ENCODE measurements at regions not wholly inside any gene's neighbourhood (a gene's known extent, or its start where the extent isn't known, plus 50 kb on each side); places are given as distances from the start of the nearest gene placed in this dataset.

GRCh38 chr13:80665792-80666333, 324.9 kb upstream of the SPRY2 start:
- no peak overlapping the region for H3K9ac ChIP-seq (ENCODE audit: low read depth in 1 of 2, low read length in 2 of 2)
- H3K4me3 ChIP-seq (ENCODE audit: low read length in 2 of 2): no peak overlapping the region
- H3K27ac ChIP-seq (ENCODE audit: low read depth in 2 of 2, low read length in 2 of 2): no peak overlapping the region
- H3K4me1 ChIP-seq (ENCODE audit: control insufficient read depth in 2 of 2, insufficient read depth in 2 of 2, low read length in 2 of 2): no peaks in the 10 kb centered on the region
- H3K9me3 ChIP-seq (ENCODE audit: control insufficient read depth in 2 of 2, low read length in 2 of 2): no peaks in the 10 kb centered on the region
- no peaks in the 10 kb centered on the region for H3K27me3 ChIP-seq (ENCODE audit: control insufficient read depth in 2 of 2, insufficient read depth in 2 of 2, low read length in 2 of 2)
- no peaks in the 10 kb centered on the region for H3K36me3 ChIP-seq (ENCODE audit: control insufficient read depth in 2 of 2, insufficient read depth in 2 of 2, low read length in 2 of 2)

DNA sequence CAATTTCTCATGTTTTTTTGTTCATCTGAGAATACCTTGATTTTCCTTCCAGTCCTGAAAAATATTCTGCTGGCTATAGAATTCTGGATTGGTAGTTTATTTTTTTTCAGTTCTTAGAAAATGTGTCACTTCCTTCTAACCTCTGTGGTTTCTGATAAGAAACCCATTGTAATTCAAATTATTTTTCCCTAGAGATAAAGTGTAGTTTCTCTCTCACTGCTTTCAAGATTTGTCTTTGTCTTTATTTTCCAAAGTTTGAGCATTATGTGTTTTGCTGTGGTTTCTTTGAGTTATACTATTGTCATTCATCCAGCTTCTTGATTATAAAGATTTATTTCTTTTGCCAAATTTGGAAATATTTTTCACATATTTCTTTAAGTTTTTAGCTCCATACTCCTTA, 324.0 kb upstream of the SPRY2 start:
- Histone ChIP-seq H3K27ac (ENCODE audit: low read depth in 2 of 2, low read length in 2 of 2) (no peak overlapping the region), H3K4me1 (ENCODE audit: control insufficient read depth in 2 of 2, insufficient read depth in 2 of 2, low read length in 2 of 2) (no peaks in the 10 kb centered on the region), H3K4me3 (ENCODE audit: low read length in 2 of 2) (no peak overlapping the region), H3K9me3 (ENCODE audit: control insufficient read depth in 2 of 2, low read length in 2 of 2) (no peaks in the 10 kb centered on the region), H3K9ac (ENCODE audit: low read depth in 1 of 2, low read length in 2 of 2) (no peak overlapping the region), H3K36me3 (ENCODE audit: control insufficient read depth in 2 of 2, insufficient read depth in 2 of 2, low read length in 2 of 2) (no peaks in the 10 kb centered on the region), H3K27me3 (ENCODE audit: control insufficient read depth in 2 of 2, insufficient read depth in 2 of 2, low read length in 2 of 2) (no peaks in the 10 kb centered on the region)

- Histone ChIP-seq H3K27ac (ENCODE audit: low read depth in 2 of 2, low read length in 2 of 2) (no peak overlapping the region), H3K9ac (ENCODE audit: low read depth in 1 of 2, low read length in 2 of 2) (no peak overlapping the region), H3K9me3 (ENCODE audit: control insufficient read depth in 2 of 2, low read length in 2 of 2) (peaks cover 0 to 2% of the 10 kb centered on the region in 2 donors), H3K4me3 (ENCODE audit: low read length in 2 of 2) (no peak overlapping the region), H3K4me1 (ENCODE audit: control insufficient read depth in 2 of 2, insufficient read depth in 2 of 2, low read length in 2 of 2) (no peaks in the 10 kb centered on the region), H3K27me3 (ENCODE audit: control insufficient read depth in 2 of 2, insufficient read depth in 2 of 2, low read length in 2 of 2) (no peaks in the 10 kb centered on the region), H3K36me3 (ENCODE audit: control insufficient read depth in 2 of 2, insufficient read depth in 2 of 2, low read length in 2 of 2) (no peaks in the 10 kb centered on the region)
These were observed 322.9 kb upstream of the SPRY2 start for GRCh38 chr13:80663788-80664187.

DNA sequence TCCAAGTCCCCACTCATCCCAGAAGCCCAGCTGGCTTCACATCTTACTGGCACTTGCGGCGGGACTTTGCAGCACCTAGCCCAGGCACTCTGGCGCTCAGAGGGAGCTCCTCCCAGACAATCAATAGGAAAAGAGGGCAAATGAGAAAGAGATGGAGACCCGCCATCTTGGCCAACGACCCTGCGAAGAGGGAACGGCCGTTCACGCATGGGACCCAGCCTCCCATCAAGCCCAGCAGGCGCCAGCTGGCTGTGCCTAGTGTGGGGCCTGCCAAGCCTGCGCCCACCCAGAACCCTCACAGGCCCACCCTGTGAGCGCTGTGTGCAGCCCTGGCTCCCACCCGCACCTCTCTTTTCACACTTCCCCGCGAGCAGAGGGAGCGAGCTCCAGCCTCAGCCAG, 317.8 kb upstream of the SPRY2 start:
- H3K4me1 ChIP-seq (ENCODE audit: control insufficient read depth in 2 of 2, insufficient read depth in 2 of 2, low read length in 2 of 2): no peaks in the 10 kb centered on the region
- H3K36me3 ChIP-seq (ENCODE audit: control insufficient read depth in 2 of 2, insufficient read depth in 2 of 2, low read length in 2 of 2): no peaks in the 10 kb centered on the region
- H3K27ac ChIP-seq (ENCODE audit: low read depth in 2 of 2, low read length in 2 of 2): no peak overlapping the region
- no peak overlapping the region for H3K9ac ChIP-seq (ENCODE audit: low read depth in 1 of 2, low read length in 2 of 2)
- H3K4me3 ChIP-seq (ENCODE audit: low read length in 2 of 2): no peak overlapping the region
- H3K9me3 ChIP-seq (ENCODE audit: control insufficient read depth in 2 of 2, low read length in 2 of 2): peaks cover 0 to 3% of the 10 kb centered on the region in 2 donors
- H3K27me3 ChIP-seq (ENCODE audit: control insufficient read depth in 2 of 2, insufficient read depth in 2 of 2, low read length in 2 of 2): no peaks in the 10 kb centered on the region

DNA sequence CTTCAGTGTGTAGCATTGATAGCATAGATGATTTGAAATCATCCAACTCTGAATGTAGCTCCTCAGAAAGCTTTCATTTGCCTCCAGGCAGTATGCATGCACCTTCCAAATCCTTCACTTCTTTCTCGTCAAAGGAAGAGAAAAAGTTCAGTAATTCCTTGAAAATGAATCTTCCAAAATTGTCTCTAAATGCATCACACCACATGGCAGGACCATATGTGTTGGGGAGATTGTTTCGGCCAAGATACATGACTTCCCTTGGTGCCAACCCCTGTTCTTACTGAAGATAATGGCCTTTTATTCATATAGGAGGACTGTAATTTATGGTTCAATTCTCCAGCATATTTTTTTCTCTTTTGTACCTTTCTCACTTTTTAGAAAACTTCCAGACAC, 315.6 kb upstream of the SPRY2 start:
- H3K27ac ChIP-seq (ENCODE audit: low read depth in 2 of 2, low read length in 2 of 2): no peak overlapping the region
- H3K4me3 ChIP-seq (ENCODE audit: low read length in 2 of 2): no peak overlapping the region
- H3K4me1 ChIP-seq (ENCODE audit: control insufficient read depth in 2 of 2, insufficient read depth in 2 of 2, low read length in 2 of 2): no peaks in the 10 kb centered on the region
- peaks cover 0 to 3% of the 10 kb centered on the region in 2 donors for H3K9me3 ChIP-seq (ENCODE audit: control insufficient read depth in 2 of 2, low read length in 2 of 2)
- H3K27me3 ChIP-seq (ENCODE audit: control insufficient read depth in 2 of 2, insufficient read depth in 2 of 2, low read length in 2 of 2): no peaks in the 10 kb centered on the region
- H3K9ac ChIP-seq (ENCODE audit: low read depth in 1 of 2, low read length in 2 of 2): no peak overlapping the region
- no peaks in the 10 kb centered on the region for H3K36me3 ChIP-seq (ENCODE audit: control insufficient read depth in 2 of 2, insufficient read depth in 2 of 2, low read length in 2 of 2)

- no peak overlapping the region for H3K27ac ChIP-seq (ENCODE audit: low read depth in 2 of 2, low read length in 2 of 2)
- no peaks in the 10 kb centered on the region for H3K4me1 ChIP-seq (ENCODE audit: control insufficient read depth in 2 of 2, insufficient read depth in 2 of 2, low read length in 2 of 2)
- no peaks in the 10 kb centered on the region for H3K27me3 ChIP-seq (ENCODE audit: control insufficient read depth in 2 of 2, insufficient read depth in 2 of 2, low read length in 2 of 2)
- no peak overlapping the region for H3K9ac ChIP-seq (ENCODE audit: low read depth in 1 of 2, low read length in 2 of 2)
- H3K4me3 ChIP-seq (ENCODE audit: low read length in 2 of 2): no peak overlapping the region
- H3K9me3 ChIP-seq (ENCODE audit: control insufficient read depth in 2 of 2, low read length in 2 of 2): peaks cover 0 to 3% of the 10 kb centered on the region in 2 donors
- H3K36me3 ChIP-seq (ENCODE audit: control insufficient read depth in 2 of 2, insufficient read depth in 2 of 2, low read length in 2 of 2): no peaks in the 10 kb centered on the region
These were observed 315.0 kb upstream of the SPRY2 start for GRCh38 chr13:80655778-80656511.

GRCh38 chr13:80654638-80655249, 313.8 kb upstream of the SPRY2 start:
- Histone ChIP-seq H3K4me3 (ENCODE audit: low read length in 2 of 2) (no peak overlapping the region), H3K36me3 (ENCODE audit: control insufficient read depth in 2 of 2, insufficient read depth in 2 of 2, low read length in 2 of 2) (no peaks in the 10 kb centered on the region), H3K27ac (ENCODE audit: low read depth in 2 of 2, low read length in 2 of 2) (no peak overlapping the region), H3K9me3 (ENCODE audit: control insufficient read depth in 2 of 2, low read length in 2 of 2) (peaks cover 0 to 3% of the 10 kb centered on the region in 2 donors), H3K4me1 (ENCODE audit: control insufficient read depth in 2 of 2, insufficient read depth in 2 of 2, low read length in 2 of 2) (no peaks in the 10 kb centered on the region), H3K9ac (ENCODE audit: low read depth in 1 of 2, low read length in 2 of 2) (no peak overlapping the region), H3K27me3 (ENCODE audit: control insufficient read depth in 2 of 2, insufficient read depth in 2 of 2, low read length in 2 of 2) (no peaks in the 10 kb centered on the region)

DNA sequence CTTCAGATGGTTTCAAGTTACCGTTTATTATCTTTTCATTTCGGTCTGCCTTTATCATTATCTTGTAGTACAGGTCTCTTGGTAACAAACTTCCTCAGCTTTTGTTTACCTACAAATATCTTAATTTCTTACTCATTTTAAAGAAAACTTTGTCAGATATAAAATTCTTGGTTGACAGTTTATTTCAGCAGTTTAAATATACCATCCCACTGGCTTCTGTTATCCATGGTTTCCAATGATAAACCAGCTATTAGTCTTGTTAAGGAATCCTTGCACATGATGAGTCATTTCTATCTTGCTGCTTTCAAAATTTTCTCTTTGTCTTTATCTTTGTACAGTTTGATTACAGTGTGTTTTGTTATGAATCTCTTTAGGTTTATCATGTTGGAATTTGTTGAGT, 308.3 kb upstream of the SPRY2 start:
- Histone ChIP-seq H3K4me3 (ENCODE audit: low read length in 2 of 2) (no peak overlapping the region), H3K9me3 (ENCODE audit: control insufficient read depth in 2 of 2, low read length in 2 of 2) (no peaks in the 10 kb centered on the region), H3K4me1 (ENCODE audit: control insufficient read depth in 2 of 2, insufficient read depth in 2 of 2, low read length in 2 of 2) (no peaks in the 10 kb centered on the region), H3K36me3 (ENCODE audit: control insufficient read depth in 2 of 2, insufficient read depth in 2 of 2, low read length in 2 of 2) (no peaks in the 10 kb centered on the region), H3K27me3 (ENCODE audit: control insufficient read depth in 2 of 2, insufficient read depth in 2 of 2, low read length in 2 of 2) (no peaks in the 10 kb centered on the region), H3K27ac (ENCODE audit: low read depth in 2 of 2, low read length in 2 of 2) (no peak overlapping the region), H3K9ac (ENCODE audit: low read depth in 1 of 2, low read length in 2 of 2) (no peak overlapping the region)

- Histone ChIP-seq H3K4me3 (ENCODE audit: low read length in 2 of 2) (no peak overlapping the region), H3K4me1 (ENCODE audit: control insufficient read depth in 2 of 2, insufficient read depth in 2 of 2, low read length in 2 of 2) (no peaks in the 10 kb centered on the region), H3K9ac (ENCODE audit: low read depth in 1 of 2, low read length in 2 of 2) (no peak overlapping the region)
These were observed 301.7 kb upstream of the SPRY2 start for GRCh38 chr13:80642641-80643040.

GRCh38 chr13:80633251-80633650, 292.3 kb upstream of the SPRY2 start:
- no peak overlapping the region for H3K9ac ChIP-seq (ENCODE audit: low read depth in 1 of 2, low read length in 2 of 2)
- H3K9me3 ChIP-seq (ENCODE audit: control insufficient read depth in 2 of 2, low read length in 2 of 2): no peaks in the 10 kb centered on the region
- H3K27ac ChIP-seq (ENCODE audit: low read depth in 2 of 2, low read length in 2 of 2): no peak overlapping the region
- H3K36me3 ChIP-seq (ENCODE audit: control insufficient read depth in 2 of 2, insufficient read depth in 2 of 2, low read length in 2 of 2): no peaks in the 10 kb centered on the region
- no peak overlapping the region for H3K4me3 ChIP-seq (ENCODE audit: low read length in 2 of 2)
- H3K4me1 ChIP-seq (ENCODE audit: control insufficient read depth in 2 of 2, insufficient read depth in 2 of 2, low read length in 2 of 2): no peaks in the 10 kb centered on the region
- H3K27me3 ChIP-seq (ENCODE audit: control insufficient read depth in 2 of 2, insufficient read depth in 2 of 2, low read length in 2 of 2): no peaks in the 10 kb centered on the region

More at GRCh38 chr13:80642641-80643040, 301.7 kb upstream of the SPRY2 start:
- Histone ChIP-seq H3K27me3 (ENCODE audit: control insufficient read depth in 2 of 2, insufficient read depth in 2 of 2, low read length in 2 of 2) (no peaks in the 10 kb centered on the region), H3K27ac (ENCODE audit: low read depth in 2 of 2, low read length in 2 of 2) (no peak overlapping the region), H3K36me3 (ENCODE audit: control insufficient read depth in 2 of 2, insufficient read depth in 2 of 2, low read length in 2 of 2) (no peaks in the 10 kb centered on the region), H3K9me3 (ENCODE audit: control insufficient read depth in 2 of 2, low read length in 2 of 2) (no peaks in the 10 kb centered on the region)

All from mucosa of rectum (tissue), 2 donors.